Sigmoid colon (tissue), 6 donors: ENCODE measurements at regions not wholly inside any gene's neighbourhood (a gene's known extent, or its start where the extent isn't known, plus 50 kb on each side); places are given as distances from the start of the nearest gene placed in this dataset.

Experiments used
- DNase-seq: peaks from one replicate; pipeline ENCODE4 v3.0.0-alpha.2; 2019
- H3K27ac ChIP-seq, 4 donors: fragments of 200-600 bp; sonication (generic); one replicate each; pipeline ENCODE4 v1.5.1; 2016 to 2019; ENCODE audit warnings: mild to moderate bottlenecking in 1 of 4
- H3K27me3 ChIP-seq, 3 donors: fragments of 200-600 bp; sonication (generic); one replicate each; pipeline ENCODE4 v1.5.1; 2019; ENCODE audit warnings: mild to moderate bottlenecking in 1 of 3
- H3K36me3 ChIP-seq, 4 donors: fragments of 200-600 bp; sonication (generic); one replicate each; pipeline ENCODE4 v1.5.1; 2016 to 2019
- H3K4me1 ChIP-seq, 4 donors: fragments of 200-600 bp; sonication (generic); one replicate each; pipeline ENCODE4 v1.5.1; 2017 to 2019
- H3K4me3 ChIP-seq, 4 donors: fragments of 200-600 bp; sonication (generic); one replicate each; pipeline ENCODE4 v1.5.1; 2017 to 2019; ENCODE audit warnings: mild to moderate bottlenecking in 2 of 4, moderate library complexity in 1 of 4
- H3K9me3 ChIP-seq, 4 donors: fragments of 200-600 bp in 3 of 4; sonication (generic) in 3 of 4; one replicate each; pipeline versions ENCODE4 v1.5.1 to v1.6.1; 2013 to 2019
- EP300 ChIP-seq, 4 donors: sonication (generic); formaldehyde crosslinking; IDR thresholded peaks; one replicate each; pipeline ENCODE4 v1.6.1; 2017; ENCODE audit warnings: antibody characterized with exemption in 4 of 4
- POLR2A ChIP-seq, 2 donors: fragments of 450-650 bp; IDR thresholded peaks; one replicate each; pipeline ENCODE4 v1.6.1; 2016; ENCODE audit warnings: antibody characterized with exemption in 2 of 2, mild to moderate bottlenecking in 2 of 2, moderate library complexity in 2 of 2
- POLR2AphosphoS5 ChIP-seq, 4 donors: sonication (generic); formaldehyde crosslinking; IDR thresholded peaks; one replicate each; pipeline ENCODE4 v1.6.1; 2017; ENCODE audit warnings: antibody characterized with exemption in 4 of 4
- WGBS, 2 donors: extraction: QIAGEN DNeasy Blood & Tissue Kit; methylation state at CpG; one replicate each; pipeline ENCODE4 v1.1.7; 2013; 5-methylcytosine and 5-hydroxymethylcytosine counted together
- intact Hi-C: fragments of 100-400 bp; cut with DNase I; formaldehyde crosslinking; loops from one replicate; pipeline ENCODE4 v1.15.1; 2023
- TF ChIP-seq, protein P1 (sequence below), 4 experiments: fragments of 450-650 bp in 3 of 4; fragments of 200-600 bp in 1 of 4; IDR thresholded peaks; one replicate each; pipeline ENCODE4 v1.5.1; 2016 to 2019; ENCODE audit warnings: antibody characterized with exemption in 4 of 4, mild to moderate bottlenecking in 3 of 4, moderate library complexity in 2 of 4
- donor health status: healthy with polysubstance abuse.
- donor health status: healthy.

DNA sequence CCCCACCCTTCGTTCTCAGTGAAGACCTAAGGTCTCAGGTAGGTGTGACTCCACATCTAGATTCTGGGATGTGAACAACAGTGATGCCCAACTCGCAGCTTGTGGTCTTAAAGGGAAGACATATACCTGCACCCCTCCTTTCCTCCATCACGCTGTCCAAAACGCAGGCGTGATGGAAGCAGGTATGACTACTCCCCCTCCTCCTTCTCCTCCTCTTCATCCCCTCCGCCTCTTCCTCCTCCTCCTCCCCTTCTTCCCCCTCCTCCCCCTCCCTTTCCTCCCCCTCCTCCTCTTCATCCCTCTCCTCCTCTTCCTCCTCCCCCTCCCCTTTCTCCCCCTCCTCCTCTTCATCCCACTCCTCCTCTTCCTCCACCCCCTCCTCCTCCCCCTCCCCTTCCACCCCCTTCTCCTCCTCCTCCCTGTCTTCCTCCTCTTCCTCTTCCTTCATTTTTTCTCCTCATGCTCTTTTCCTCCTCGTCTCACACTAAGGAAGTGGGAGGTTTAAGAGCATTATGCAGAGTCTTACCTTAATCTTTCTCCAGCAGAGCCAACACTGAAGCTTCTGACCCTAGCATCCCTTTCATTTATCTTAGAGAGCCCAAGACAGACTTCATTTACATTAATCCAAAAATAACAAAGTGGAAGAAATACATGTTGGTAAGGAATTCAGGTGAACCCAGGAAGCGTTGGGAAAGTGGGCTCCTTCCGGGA, 352.5 kb downstream of the FOXL1 start:
- H3K4me3 ChIP-seq: no peak overlapping the region
- WGBS, 2 donors: 62 to 73% methylated on average over 9 of the region's 9 CpGs

DNA sequence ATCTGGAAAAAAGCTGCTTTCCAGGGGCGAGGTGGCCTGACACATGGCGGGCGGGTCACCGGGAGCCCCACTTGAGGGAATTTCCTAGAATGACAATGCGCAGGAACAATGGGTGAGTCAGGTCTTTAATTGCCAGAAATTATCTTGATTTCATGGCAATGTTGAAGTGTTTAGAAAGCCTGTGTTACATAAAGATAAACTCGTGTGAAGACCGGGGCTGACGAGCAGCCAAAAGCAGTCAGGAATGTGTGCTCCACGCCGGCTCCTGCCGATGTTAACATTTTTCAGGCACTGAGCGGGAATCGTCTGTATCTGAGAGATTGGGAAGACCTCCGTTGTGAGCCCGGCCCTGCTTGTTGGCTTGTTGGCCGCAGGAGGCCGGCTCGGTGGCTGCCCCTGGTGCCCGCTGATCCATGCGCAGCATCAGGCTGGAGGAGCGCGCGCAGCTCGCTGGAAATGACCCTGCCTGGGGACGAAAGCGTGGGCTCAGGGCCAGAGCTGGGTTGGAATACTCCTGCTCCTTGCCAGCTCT, 353.1 kb downstream of the FOXL1 start:
- Histone ChIP-seq H3K27me3 (peaks cover 8 to 84% (median 43%) of the 10 kb centered on the region in 3 donors), H3K4me1 (peaks cover 0 to 27% (median 18%) of the 10 kb centered on the region in 4 donors), H3K27ac (peak overlapping the region in 1 of 4 donors; percentile 41), H3K9me3 (no peaks in the 10 kb centered on the region), H3K36me3 (no peaks in the 10 kb centered on the region), H3K4me3 (peak overlapping the region in 1 of 4 donors; percentile 32)
- TF ChIP-seq POLR2AphosphoS5 (IDR thresholded peaks at IDR 0.05): peak in 3 of 4 donors; percentile 22 to 57 (median 28)
- no peak for TF ChIP-seq POLR2A (IDR thresholded peaks at IDR 0.05)
- TF ChIP-seq EP300 (IDR thresholded peaks at IDR 0.05): no peak
- WGBS, 2 donors: 49 to 57% methylated on average over 26 of the region's 26 CpGs
- intact Hi-C loops: no loop called here
- DNase-seq: no peak

More for the DNA sequence above, 352.5 kb downstream of the FOXL1 start:
- H3K27me3 ChIP-seq: peaks cover 13 to 84% (median 49%) of the 10 kb centered on the region in 3 donors
- intact Hi-C loops: no loop called here
- H3K4me1 ChIP-seq: peaks cover 0 to 27% (median 18%) of the 10 kb centered on the region in 4 donors
- no peaks in the 10 kb centered on the region for H3K9me3 ChIP-seq
- H3K36me3 ChIP-seq: no peaks in the 10 kb centered on the region
- H3K27ac ChIP-seq: peak overlapping the region in 1 of 4 donors; percentile 41
- no peak for TF ChIP-seq EP300 (IDR thresholded peaks at IDR 0.05)
- TF ChIP-seq POLR2AphosphoS5 (IDR thresholded peaks at IDR 0.05): no peak
- TF ChIP-seq, protein P1, sequence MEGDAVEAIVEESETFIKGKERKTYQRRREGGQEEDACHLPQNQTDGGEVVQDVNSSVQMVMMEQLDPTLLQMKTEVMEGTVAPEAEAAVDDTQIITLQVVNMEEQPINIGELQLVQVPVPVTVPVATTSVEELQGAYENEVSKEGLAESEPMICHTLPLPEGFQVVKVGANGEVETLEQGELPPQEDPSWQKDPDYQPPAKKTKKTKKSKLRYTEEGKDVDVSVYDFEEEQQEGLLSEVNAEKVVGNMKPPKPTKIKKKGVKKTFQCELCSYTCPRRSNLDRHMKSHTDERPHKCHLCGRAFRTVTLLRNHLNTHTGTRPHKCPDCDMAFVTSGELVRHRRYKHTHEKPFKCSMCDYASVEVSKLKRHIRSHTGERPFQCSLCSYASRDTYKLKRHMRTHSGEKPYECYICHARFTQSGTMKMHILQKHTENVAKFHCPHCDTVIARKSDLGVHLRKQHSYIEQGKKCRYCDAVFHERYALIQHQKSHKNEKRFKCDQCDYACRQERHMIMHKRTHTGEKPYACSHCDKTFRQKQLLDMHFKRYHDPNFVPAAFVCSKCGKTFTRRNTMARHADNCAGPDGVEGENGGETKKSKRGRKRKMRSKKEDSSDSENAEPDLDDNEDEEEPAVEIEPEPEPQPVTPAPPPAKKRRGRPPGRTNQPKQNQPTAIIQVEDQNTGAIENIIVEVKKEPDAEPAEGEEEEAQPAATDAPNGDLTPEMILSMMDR (IDR thresholded peaks at IDR 0.05): no peak
- TF ChIP-seq POLR2A (IDR thresholded peaks at IDR 0.05): no peak
- no peak for DNase-seq

DNA sequence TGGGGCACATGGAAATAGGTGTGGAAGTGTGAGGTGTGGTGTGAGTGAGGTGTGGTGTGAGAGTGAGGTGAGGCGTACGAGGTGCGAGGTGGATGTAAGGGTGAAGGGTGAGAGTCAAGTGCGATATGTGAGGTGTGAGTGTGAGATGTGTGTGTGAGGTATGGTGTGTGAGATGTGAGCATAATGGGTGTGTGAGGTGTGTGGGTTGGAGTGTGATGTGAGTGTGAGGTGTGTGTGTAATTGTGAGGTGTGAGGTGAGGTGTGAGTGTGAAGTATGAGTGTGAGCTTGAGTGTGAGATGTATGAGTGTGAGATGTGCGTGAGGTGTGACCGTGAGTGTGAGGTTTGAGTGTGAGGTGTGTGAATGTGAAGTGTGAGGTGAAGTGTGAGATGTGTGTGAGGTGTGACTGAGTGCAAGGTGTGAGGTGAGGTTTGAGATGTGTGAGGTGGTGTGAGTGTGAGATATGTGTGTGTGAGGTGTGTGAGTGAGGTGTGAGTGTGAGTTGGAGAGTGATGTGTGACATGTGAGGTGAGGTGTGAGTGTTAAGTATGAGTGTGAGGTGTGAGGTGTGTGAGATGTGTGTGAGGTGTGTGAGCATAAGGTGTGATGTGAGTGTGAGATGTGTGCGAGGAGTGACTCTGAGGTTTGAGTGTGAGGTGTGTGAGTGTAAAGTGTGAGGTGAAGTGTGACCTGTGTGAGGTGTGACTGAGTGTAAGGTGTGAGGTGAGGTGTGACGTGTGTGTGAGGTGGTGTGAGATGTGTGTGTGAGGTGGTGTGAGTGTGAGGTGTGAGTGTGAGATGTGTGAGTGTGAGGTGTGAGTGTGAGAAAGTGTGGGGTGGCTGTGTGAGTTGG, 354.0 kb downstream of the FOXL1 start:
- 91 to 93% methylated on average over 8 of the region's 8 CpGs for WGBS, 2 donors
- H3K27me3 ChIP-seq: peaks cover 2 to 80% (median 35%) of the 10 kb centered on the region in 3 donors

DNA sequence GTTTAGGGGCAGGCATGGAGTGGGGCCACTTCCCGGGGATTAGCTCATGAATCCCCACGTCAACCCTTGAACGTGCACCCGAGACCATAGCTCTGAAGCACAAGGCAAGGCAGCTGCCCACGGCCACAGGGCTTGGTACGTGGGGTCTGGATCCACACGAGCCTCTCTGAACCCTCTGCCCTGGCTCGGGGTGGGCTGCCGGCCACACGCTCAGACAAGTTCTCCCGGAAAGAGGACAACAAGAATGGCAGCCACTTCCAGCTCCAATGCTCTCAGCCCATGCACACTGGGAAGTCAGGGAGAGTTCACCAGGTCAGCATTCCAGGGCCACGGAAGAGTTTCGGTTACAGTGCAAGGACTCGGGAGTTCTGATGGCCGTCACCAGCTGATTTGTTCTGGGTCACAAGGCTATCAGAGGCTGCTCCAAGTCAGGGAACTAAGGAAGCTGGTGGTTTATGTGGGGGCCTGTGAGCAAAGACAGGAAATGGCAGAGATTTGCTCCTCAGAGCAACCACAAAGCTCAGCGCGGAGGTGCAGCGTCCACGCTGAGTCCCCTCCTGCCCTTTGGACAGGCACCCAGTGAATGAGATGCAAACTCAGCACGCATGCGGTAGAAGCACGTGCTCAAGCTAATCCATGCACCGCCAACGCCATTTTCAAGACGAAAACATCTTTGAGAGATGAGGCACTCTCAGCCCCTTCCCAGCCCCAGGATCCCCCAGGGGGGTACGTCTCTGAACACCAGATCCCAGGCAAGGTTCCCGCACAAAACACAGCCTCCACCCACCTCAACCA, 356.4 kb downstream of the FOXL1 start:
- Histone ChIP-seq H3K27ac (no peak overlapping the region), H3K9me3 (peaks cover 0 to 1% (median under 1%) of the 10 kb centered on the region in 4 donors), H3K27me3 (peaks cover 0 to 67% (median 13%) of the 10 kb centered on the region in 3 donors), H3K4me3 (no peak overlapping the region), H3K36me3 (no peaks in the 10 kb centered on the region), H3K4me1 (peaks cover 0 to 17% (median 15%) of the 10 kb centered on the region in 4 donors)
- TF ChIP-seq POLR2AphosphoS5 (IDR thresholded peaks at IDR 0.05) (no peak), POLR2A (IDR thresholded peaks at IDR 0.05) (no peak), EP300 (IDR thresholded peaks at IDR 0.05) (no peak)
- TF ChIP-seq, protein P1 (IDR thresholded peaks at IDR 0.05): no peak
- no peak for DNase-seq
- WGBS, 2 donors: 51 to 79% methylated on average over 27 of the region's 27 CpGs
- intact Hi-C loops: no loop called here

More for the DNA sequence above, 354.0 kb downstream of the FOXL1 start:
- intact Hi-C loops: no loop called here
- no peak for TF ChIP-seq POLR2A (IDR thresholded peaks at IDR 0.05)
- TF ChIP-seq, protein P1 (IDR thresholded peaks at IDR 0.05): no peak
- Histone ChIP-seq H3K27ac (peak overlapping the region in 1 of 4 donors; percentile 41), H3K9me3 (no peaks in the 10 kb centered on the region), H3K4me1 (peaks cover 0 to 27% (median 18%) of the 10 kb centered on the region in 4 donors), H3K36me3 (no peaks in the 10 kb centered on the region), H3K4me3 (no peak overlapping the region)
- DNase-seq: no peak
